ENCODE measurements at regions not wholly inside any gene's neighbourhood (a gene's known extent, or its start where the extent isn't known, plus 50 kb on each side); places are given as distances from the start of the nearest gene placed in this dataset.

DNA sequence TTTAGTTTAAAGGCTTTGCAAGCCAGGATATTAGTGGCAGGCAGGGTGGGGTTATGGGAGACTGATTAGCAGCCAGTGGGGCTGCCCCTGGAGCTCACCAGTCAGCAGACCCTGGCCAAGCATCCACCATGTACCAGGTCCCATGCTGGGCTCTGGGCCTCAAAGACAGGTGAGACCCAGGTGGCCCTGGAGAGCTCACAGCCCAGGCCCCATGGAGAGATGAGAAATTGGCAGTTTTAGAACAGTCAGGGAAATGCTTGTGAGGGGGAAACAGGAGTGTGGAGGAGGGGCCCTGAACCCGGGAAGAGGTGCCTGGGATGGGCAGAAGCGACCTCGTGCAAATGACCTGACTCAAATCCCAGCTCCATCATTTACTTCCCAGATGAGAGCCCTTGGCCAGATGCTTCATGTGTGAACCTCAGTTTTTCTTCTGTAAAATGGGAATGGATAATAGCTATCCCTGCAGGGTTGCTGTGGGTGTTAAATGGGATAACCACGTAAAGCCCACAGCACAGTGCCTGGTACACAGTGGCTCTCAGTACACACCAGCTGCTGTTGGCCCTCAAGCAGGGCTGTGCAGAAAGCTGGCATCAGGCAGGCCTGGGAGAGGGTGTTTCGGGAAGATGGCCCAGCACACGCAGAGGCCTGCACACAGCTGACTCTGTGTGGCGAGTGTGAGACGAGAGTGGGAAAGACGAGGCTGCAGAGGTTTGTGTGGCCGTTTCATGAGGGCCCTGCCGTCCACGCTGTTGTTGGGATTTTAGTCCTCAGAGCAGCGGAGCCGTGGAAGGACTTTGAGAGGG lies 518.5 kb downstream of the PTPRU start:
- Histone ChIP-seq H3K4me3 (ENCODE audit: low read depth, low read length) (no peak overlapping the region), H3K27me3 (ENCODE audit: control insufficient read depth, insufficient read depth, low read length) (peaks cover 3% of the 10 kb centered on the region), H3K36me3 (ENCODE audit: control insufficient read depth, insufficient read depth, low read length) (no peaks in the 10 kb centered on the region)
- DNase-seq (ENCODE audit: low read depth) = no peak
- TF ChIP-seq, protein P1, sequence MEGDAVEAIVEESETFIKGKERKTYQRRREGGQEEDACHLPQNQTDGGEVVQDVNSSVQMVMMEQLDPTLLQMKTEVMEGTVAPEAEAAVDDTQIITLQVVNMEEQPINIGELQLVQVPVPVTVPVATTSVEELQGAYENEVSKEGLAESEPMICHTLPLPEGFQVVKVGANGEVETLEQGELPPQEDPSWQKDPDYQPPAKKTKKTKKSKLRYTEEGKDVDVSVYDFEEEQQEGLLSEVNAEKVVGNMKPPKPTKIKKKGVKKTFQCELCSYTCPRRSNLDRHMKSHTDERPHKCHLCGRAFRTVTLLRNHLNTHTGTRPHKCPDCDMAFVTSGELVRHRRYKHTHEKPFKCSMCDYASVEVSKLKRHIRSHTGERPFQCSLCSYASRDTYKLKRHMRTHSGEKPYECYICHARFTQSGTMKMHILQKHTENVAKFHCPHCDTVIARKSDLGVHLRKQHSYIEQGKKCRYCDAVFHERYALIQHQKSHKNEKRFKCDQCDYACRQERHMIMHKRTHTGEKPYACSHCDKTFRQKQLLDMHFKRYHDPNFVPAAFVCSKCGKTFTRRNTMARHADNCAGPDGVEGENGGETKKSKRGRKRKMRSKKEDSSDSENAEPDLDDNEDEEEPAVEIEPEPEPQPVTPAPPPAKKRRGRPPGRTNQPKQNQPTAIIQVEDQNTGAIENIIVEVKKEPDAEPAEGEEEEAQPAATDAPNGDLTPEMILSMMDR (IDR thresholded peaks at IDR 0.05; ENCODE audit: insufficient read depth, low read length, poor library complexity, severe bottlenecking) = no peak

DNA sequence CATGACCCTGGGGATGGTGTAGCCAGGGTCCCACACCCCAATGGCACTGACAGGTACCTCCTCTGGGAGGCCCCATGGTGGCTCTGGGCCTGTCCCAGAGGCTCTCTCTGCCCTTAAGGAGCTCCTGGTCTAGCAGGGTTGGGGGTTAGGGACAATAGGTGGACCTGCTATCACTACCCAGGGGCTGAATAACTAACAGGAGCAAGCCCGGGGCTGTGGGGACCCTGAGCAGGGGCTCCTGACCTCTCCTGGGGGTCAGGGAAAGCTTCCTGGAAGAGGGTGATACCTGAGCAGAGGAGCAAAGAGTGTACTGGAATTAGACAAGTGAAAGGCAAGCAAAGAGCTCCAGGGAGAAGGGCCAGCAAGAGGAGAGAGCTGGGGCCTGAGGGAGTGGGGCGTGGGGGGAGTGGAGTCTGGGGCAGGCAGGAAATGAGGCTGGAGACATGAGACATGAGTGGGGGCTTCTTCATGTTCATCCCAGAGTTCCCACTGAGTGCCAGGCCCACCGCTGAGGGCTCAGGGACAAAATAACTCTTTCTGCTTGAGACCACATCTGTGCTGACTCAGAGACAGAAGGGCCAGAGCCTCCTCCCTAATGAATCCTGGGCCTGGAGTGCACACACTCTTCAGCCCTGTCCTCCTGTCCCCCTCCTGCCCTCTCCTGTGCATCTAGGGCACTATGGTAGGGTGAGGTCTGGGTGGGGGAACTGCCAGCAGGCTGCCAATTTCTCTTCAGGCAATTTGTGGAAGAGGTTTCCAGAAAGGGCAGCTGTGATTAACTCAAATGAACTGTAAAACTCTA lies 517.6 kb downstream of the PTPRU start:
- H3K27me3 ChIP-seq (ENCODE audit: control insufficient read depth, insufficient read depth, low read length) = peaks cover 3% of the 10 kb centered on the region
- TF ChIP-seq, protein P1 (IDR thresholded peaks at IDR 0.05; ENCODE audit: insufficient read depth, low read length, poor library complexity, severe bottlenecking) = no peak
- no peak overlapping the region for H3K4me3 ChIP-seq (ENCODE audit: low read depth, low read length)
- no peaks in the 10 kb centered on the region for H3K36me3 ChIP-seq (ENCODE audit: control insufficient read depth, insufficient read depth, low read length)
- no peak for DNase-seq (ENCODE audit: low read depth)

GRCh38 chr1:29753244-29753643 lies 516.9 kb downstream of the PTPRU start:
- Histone ChIP-seq H3K4me3 (ENCODE audit: low read depth, low read length) (no peak overlapping the region), H3K27me3 (ENCODE audit: control insufficient read depth, insufficient read depth, low read length) (peaks cover 3% of the 10 kb centered on the region), H3K36me3 (ENCODE audit: control insufficient read depth, insufficient read depth, low read length) (no peaks in the 10 kb centered on the region)
- no peak for DNase-seq (ENCODE audit: low read depth)
- TF ChIP-seq, protein P1 (IDR thresholded peaks at IDR 0.05; ENCODE audit: insufficient read depth, low read length, poor library complexity, severe bottlenecking) = no peak

DNA sequence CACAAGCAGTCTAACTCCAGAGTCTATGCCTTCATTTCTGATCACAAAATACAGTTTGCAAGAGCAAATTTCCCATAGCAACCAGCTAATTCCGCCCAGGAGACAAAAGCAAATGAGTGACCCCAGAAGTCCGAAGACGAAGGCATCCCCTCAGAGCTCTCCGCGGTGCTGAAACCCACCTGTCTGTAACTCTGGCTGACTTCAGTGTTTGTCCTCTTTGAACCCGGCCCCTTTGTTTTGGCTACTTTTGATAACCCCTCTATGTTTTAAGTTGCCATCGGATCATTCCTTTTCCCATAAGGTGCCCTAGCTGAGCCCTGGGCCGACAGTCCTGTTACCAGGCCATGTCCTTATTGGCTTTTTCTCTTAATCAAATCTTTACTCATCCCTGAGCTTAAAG lies 515.8 kb downstream of the PTPRU start:
- TF ChIP-seq, protein P1 (IDR thresholded peaks at IDR 0.05; ENCODE audit: insufficient read depth, low read length, poor library complexity, severe bottlenecking) = no peak
- Histone ChIP-seq H3K27me3 (ENCODE audit: control insufficient read depth, insufficient read depth, low read length) (peaks cover 5% of the 10 kb centered on the region), H3K4me3 (ENCODE audit: low read depth, low read length) (no peak overlapping the region), H3K36me3 (ENCODE audit: control insufficient read depth, insufficient read depth, low read length) (no peaks in the 10 kb centered on the region)
- DNase-seq (ENCODE audit: low read depth) = no peak

- Histone ChIP-seq H3K27me3 (ENCODE audit: control insufficient read depth, insufficient read depth, low read length) (peaks cover 8% of the 10 kb centered on the region), H3K36me3 (ENCODE audit: control insufficient read depth, insufficient read depth, low read length) (no peaks in the 10 kb centered on the region), H3K4me3 (ENCODE audit: low read depth, low read length) (no peak overlapping the region)
- DNase-seq (ENCODE audit: low read depth) = no peak
- TF ChIP-seq, protein P1 (IDR thresholded peaks at IDR 0.05; ENCODE audit: insufficient read depth, low read length, poor library complexity, severe bottlenecking) = no peak
Measured at GRCh38 chr1:29749024-29749945, 513.0 kb downstream of the PTPRU start.

All from kidney epithelial cell (primary cell).